K562 (cell line): ENCODE measurements at regions not wholly inside any gene's neighbourhood (a gene's known extent, or its start where the extent isn't known, plus 50 kb on each side); places are given as distances from the start of the nearest gene placed in this dataset.

Source experiments
- ATAC-seq: fragments of 200-7000 bp; cut with Tn5 transposase; 3 replicates; pipeline ENCODE4 v1.9.1; 2020; ENCODE audit warnings: moderate library complexity
- BruUV-seq: library from RNA; stranded (reverse); fragments of 400-500 nt; replicated peaks from 2 replicates; lab custom pipeline; 2021; lab: Mats Ljungman, UMichigan
- CTCF ChIA-PET: fragments of 300-600 bp; formaldehyde crosslinking; extraction: SDS; loops from one replicate; lab custom pipeline; 2021; ENCODE audit warnings: low intra/inter-chr PET ratio; lab: Yijun Ruan, JAX
- POLR2A ChIA-PET: fragments of 300-600, 350-650 bp; sonication (Branson Sonifier 250); formaldehyde crosslinking; extraction: SDS; loops from one replicate; lab custom pipeline; 2021; ENCODE audit warnings: antibody characterized with exemption, inconsistent platforms; lab: Yijun Ruan, JAX
- DNase-seq, 4 experiments: peaks; one replicate each; pipeline versions ENCODE4 v3.0.0 to v3.0.0-alpha.2; 2011 to 2018; ENCODE audit warnings: low spot score in 3 of 4, mixed read lengths in 3 of 4; ENCODE audit errors: extremely low read depth in 1 of 4
- FAIRE-seq: peaks from 2 replicates; lab custom pipeline; 2011; peaks lifted over from hg19 to GRCh38; lab: Jason Lieb, UNC
- H2AFZ ChIP-seq: 2 replicates; pipeline ENCODE4 v1.6.0; 2011; ENCODE audit warnings: low read depth, low read length, control low read depth, inconsistent platforms
- H3K27ac ChIP-seq: fragments of 200-600 bp; 3 replicates; pipeline ENCODE4 v1.8.0; 2011; ENCODE audit warnings: low read depth, mild to moderate bottlenecking, control low read depth, inconsistent platforms, low read length, moderate library complexity, mixed read lengths; ENCODE audit errors: extremely low read depth
- H3K27me3 ChIP-seq, 2 experiments: fragments of 300-600 bp in 1 of 2; 2 replicates in 1 of 2; 3 replicates in 1 of 2; pipeline versions ENCODE4 v1.6.0 to v1.8.0; 2011; ENCODE audit warnings: inconsistent platforms in 2 of 2, low read length in 2 of 2, mild to moderate bottlenecking in 1 of 2, mixed read lengths in 1 of 2, moderate library complexity in 1 of 2; ENCODE audit not compliant: control insufficient read depth in 2 of 2, insufficient read depth in 2 of 2
- H3K36me3 ChIP-seq: fragments of 300-600 bp; 3 replicates; pipeline ENCODE4 v1.8.0; 2011; ENCODE audit warnings: mild to moderate bottlenecking, low read length, inconsistent platforms; ENCODE audit not compliant: control insufficient read depth, insufficient read depth
- H3K4me1 ChIP-seq, 2 experiments: fragments of 200-600 bp in 1 of 2; replicated peaks in 1 of 2; 2 replicates in 1 of 2; 3 replicates in 1 of 2; pipeline versions ENCODE4 v1.5.1 to v1.8.0; 2011; ENCODE audit warnings: inconsistent platforms in 2 of 2, low read length in 2 of 2, mild to moderate bottlenecking in 1 of 2, mixed read lengths in 1 of 2, moderate library complexity in 1 of 2; ENCODE audit not compliant: control insufficient read depth in 2 of 2, insufficient read depth in 2 of 2
- H3K4me2 ChIP-seq: 2 replicates; pipeline ENCODE4 v1.6.1; 2011; ENCODE audit warnings: low read length, control low read depth, inconsistent platforms, mixed read lengths; ENCODE audit not compliant: insufficient read depth
- H3K4me3 ChIP-seq: fragments of 200-600 bp; sonication (generic), shearing (Covaris generic); 2 replicates; pipeline ENCODE4 v1.5.1; 2016; ENCODE audit warnings: control low read depth, inconsistent platforms
- H3K79me2 ChIP-seq: fragments of 200-600 bp; 3 replicates; pipeline ENCODE4 v1.8.0; 2011; ENCODE audit warnings: low read length, inconsistent platforms; ENCODE audit not compliant: control insufficient read depth, insufficient read depth
- H3K9ac ChIP-seq, 2 experiments: 2 replicates each; pipeline versions ENCODE4 v1.6.0 to v1.6.1; 2011; ENCODE audit warnings: low read depth in 2 of 2, low read length in 2 of 2, control low read depth in 1 of 2, inconsistent platforms in 1 of 2, mild to moderate bottlenecking in 1 of 2, mixed read lengths in 1 of 2; ENCODE audit not compliant: insufficient read depth in 1 of 2
- H3K9me1 ChIP-seq: one replicate; pipeline ENCODE4 v1.6.0; 2011; ENCODE audit warnings: inconsistent platforms, mild to moderate bottlenecking, low read length, moderate library complexity; ENCODE audit not compliant: control insufficient read depth, insufficient read depth
- H3K9me3 ChIP-seq: replicated peaks from 2 replicates; pipeline ENCODE4 v1.5.1; 2011; ENCODE audit warnings: low read depth, low read length, inconsistent platforms; ENCODE audit not compliant: control insufficient read depth, insufficient read depth
- H4K20me1 ChIP-seq: replicated peaks from 2 replicates; pipeline ENCODE4 v1.6.1; 2011; ENCODE audit warnings: low read length, inconsistent platforms, mixed read lengths; ENCODE audit not compliant: control insufficient read depth, insufficient read depth
- ATF4 ChIP-seq: fragments of 450-650 bp; formaldehyde crosslinking; IDR thresholded peaks from 2 replicates; pipeline ENCODE4 v1.4.0; 2022; ENCODE audit warnings: mild to moderate bottlenecking, moderate library complexity
- BHLHE40 ChIP-seq: IDR thresholded peaks from 2 replicates; pipeline ENCODE4 v1.6.1; 2011; ENCODE audit warnings: low read length, improper control_type of control experiment
- KLF16 ChIP-seq: IDR thresholded peaks from 2 replicates; pipeline ENCODE4 v1.6.1; 2016; ENCODE audit warnings: antibody characterized with exemption
- OTX1 ChIP-seq: fragments of 450-650 bp; formaldehyde crosslinking; IDR thresholded peaks from 2 replicates; pipeline ENCODE4 v1.4.0; 2022; ENCODE audit warnings: mild to moderate bottlenecking
- ZBTB11 ChIP-seq, 3 experiments: fragments of 200-800 bp in 1 of 3; fragments of 250-450 bp in 1 of 3; fragments of 450-650 bp in 1 of 3; sonication (Bioruptor Pico) in 1 of 3; sonication (Bioruptor generic) in 1 of 3; formaldehyde crosslinking in 1 of 3; IDR thresholded peaks; 2 replicates each; pipeline versions ENCODE4 v1.6.1 to v1.8.0; 2016 to 2022; ENCODE audit warnings: mild to moderate bottlenecking in 2 of 3, missing genetic modification characterization in 2 of 3, missing compliant biosample characterization in 1 of 3, moderate library complexity in 1 of 3
- ZNF280A ChIP-seq: fragments of 450-650 bp; IDR thresholded peaks from 2 replicates; pipeline ENCODE4 v1.6.1; 2018; ENCODE audit warnings: mild to moderate bottlenecking, low read depth; ENCODE audit not compliant: partially characterized antibody
- WGBS: fragments of 100-300 bp; shearing (Covaris generic); methylation state at CpG from one replicate; pipeline ENCODE4 v1.1.6; 2016; ENCODE audit warnings: low coverage, mixed read lengths; ENCODE audit not compliant: insufficient coverage; ENCODE audit errors: missing lambda C conversion rate; 5-methylcytosine and 5-hydroxymethylcytosine counted together
- in situ Hi-C: fragments of 300-500 bp; cut with MboI; formaldehyde crosslinking; loops from 4 replicates; pipeline ENCODE4 v1.15.0; 2018; ENCODE audit warnings: inconsistent platforms, mixed read lengths
- intact Hi-C: fragments of 100-400 bp; cut with micrococcal nuclease; formaldehyde crosslinking; loops from 2 replicates; pipeline ENCODE4 v1.14.2; 2022

GRCh38 chr3:72384602-72385001, 463.6 kb downstream of the SHQ1 start (continued):
- no peak for TF ChIP-seq ZBTB11 (CRISPR knock-in tag; IDR thresholded peaks at IDR 0.05)
- TF ChIP-seq OTX1 (CRISPR knock-in tag), result no peak
- no peak for TF ChIP-seq KLF16

GRCh38 chr3:72383883-72384282, 464.4 kb downstream of the SHQ1 start:
- Histone ChIP-seq H3K4me3 (no peak overlapping the region), H3K9ac (no peak overlapping the region), H3K36me3 (peaks cover 29% of the 10 kb centered on the region), H3K9me3 (no peaks in the 10 kb centered on the region), H3K4me1 (peaks cover 0 to 28% of the 10 kb centered on the region in 2 experiments; a peak in 2 of 5 replicates), H3K27me3 (no peaks in the 10 kb centered on the region), H3K9me1 (no peaks in the 10 kb centered on the region), H3K4me2 (no peak overlapping the region), H3K79me2 (peaks cover 100% of the 10 kb centered on the region), H3K27ac (no peak overlapping the region), H4K20me1 (peaks cover 70% of the 10 kb centered on the region), H2AFZ (no peak overlapping the region)
- ChIA-PET CTCF (no interaction called here), POLR2A (no interaction called here)
- in situ Hi-C loops, result no loop called here
- FAIRE-seq (no peak), ATAC-seq (no peak), DNase-seq (no peak)
- intact Hi-C loops, result no loop called here
- 56% methylated on average over 4 of the region's 4 CpGs for WGBS
- no TSS peak for BruUV-seq
- TF ChIP-seq ZNF280A, result no peak
- no peak for TF ChIP-seq BHLHE40
- no peak for TF ChIP-seq ATF4
